HG03175 (cell line): ENCODE measurements at regions not wholly inside any gene's neighbourhood (a gene's known extent, or its start where the extent isn't known, plus 50 kb on each side); places are given as distances from the start of the nearest gene placed in this dataset.

ENCODE experiments used
- ATAC-seq: cut with Tn5 transposase; IDR thresholded peaks from one replicate; pipeline ENCODE4 v1.9.1; 2021; ENCODE audit warnings: mild to moderate bottlenecking, moderate library complexity; ENCODE audit not compliant: unreplicated experiment

GRCh38 chr7:52980129-52980528 is 55.3 kb upstream of the POM121L12 start:
- ATAC-seq: no peak

DNA sequence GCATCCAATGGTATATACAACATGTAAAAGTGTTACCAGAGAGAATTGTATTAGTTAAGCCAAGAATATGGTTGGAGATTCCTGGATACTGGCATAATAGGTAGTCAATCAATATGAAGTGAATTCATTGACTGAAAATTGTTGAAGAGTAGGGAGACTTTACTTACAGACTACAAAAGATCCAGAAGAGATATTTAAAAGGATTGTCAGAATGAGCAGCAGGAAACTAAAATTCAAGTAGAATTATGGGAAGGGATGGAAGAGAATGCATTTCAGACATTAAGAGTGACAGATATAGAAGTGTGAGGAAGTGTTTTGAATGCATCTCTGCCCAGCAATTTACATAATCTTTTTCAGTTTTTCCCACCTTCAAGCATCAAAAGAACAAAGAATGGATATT is 62.3 kb upstream of the POM121L12 start:
- no peak for ATAC-seq

DNA sequence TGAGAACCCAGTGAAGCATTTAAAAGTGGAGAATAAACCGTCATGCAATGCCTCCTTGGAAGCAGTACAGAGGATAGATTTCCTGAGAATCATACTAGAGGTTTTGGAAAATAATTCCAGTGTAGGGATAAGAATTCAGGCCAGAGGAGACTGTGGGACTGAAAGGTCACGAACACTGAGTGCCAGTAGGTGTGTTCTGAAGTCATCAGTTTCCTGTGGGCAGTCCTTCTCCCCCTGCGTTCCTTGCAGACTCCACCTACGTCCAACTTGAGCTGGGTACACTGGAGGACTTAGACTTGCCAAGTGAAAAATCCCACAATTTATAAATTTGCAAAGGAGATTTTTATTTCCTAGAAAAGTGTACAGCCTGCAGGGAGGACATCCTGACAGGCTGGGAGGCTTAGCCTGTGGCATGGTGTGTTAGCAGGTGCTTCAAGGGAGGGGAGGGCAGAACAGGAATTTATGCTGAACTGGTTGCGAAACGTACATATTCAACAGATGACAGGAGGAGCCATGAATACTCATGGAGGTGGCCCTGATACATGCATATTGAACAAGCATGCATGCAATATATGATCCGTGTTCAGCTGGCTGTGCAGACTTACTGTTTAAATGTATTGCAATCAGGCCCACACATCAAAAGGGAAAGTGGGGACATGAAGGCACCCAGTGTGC is 72.9 kb upstream of the POM121L12 start:
- ATAC-seq: no peak

- ATAC-seq: no peak
Observed at GRCh38 chr7:52961084-52961483, 74.3 kb upstream of the POM121L12 start.

DNA sequence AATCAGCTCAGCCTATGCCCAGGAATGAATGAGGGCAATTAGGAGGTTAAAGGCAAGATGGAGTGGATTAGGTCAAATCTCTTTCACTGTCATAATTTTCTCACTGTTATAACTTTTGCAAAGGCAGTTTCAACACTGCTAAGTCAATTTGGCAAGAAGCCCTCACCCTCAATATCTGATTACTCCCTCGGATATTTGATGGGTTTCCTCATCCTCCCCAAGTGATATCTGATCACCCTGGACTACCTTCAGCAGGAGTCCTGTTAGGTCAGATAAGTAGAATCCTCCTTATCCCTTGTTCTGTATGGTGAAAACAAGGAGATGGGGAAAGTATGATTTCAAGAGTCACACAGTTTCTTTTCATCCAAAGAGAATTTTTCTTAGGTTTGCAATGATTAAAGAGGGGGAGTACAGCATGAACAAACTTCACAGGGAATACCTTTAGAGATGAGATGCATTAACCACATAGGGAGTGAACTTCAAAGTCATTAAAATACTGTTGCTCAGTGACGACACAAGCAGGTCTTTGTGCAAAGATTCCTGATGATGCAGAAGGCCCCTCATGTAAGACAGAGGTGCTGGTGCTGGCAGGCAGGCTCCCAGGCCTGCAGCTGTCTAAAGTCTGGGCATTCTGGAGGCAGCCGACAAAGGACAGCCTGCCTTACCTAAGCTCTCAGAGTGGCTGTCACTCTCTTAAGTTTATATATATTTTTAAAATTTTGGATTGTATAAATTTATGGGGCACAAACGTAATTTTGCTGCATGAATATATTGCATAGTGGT is 75.4 kb upstream of the POM121L12 start:
- no peak for ATAC-seq

DNA sequence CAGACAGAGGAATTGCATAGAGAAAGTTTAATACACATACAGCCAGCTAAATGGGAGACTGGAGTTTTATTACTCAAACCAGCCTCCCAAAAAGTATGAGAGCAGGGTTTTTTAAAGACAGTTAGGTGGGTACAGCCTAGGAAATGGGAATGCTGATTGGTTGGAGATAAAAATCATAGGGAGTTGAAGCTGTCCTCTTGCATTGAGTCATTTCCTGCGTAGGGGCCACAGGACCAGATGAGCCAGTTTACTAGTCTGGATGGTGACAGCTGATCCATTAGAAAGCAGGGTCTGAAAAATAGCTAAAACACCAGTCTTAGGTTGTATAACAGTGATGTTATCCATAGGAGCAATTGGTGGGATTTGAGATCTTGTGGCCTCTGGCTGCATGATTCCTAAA is 76.1 kb upstream of the POM121L12 start:
- no peak for ATAC-seq

DNA sequence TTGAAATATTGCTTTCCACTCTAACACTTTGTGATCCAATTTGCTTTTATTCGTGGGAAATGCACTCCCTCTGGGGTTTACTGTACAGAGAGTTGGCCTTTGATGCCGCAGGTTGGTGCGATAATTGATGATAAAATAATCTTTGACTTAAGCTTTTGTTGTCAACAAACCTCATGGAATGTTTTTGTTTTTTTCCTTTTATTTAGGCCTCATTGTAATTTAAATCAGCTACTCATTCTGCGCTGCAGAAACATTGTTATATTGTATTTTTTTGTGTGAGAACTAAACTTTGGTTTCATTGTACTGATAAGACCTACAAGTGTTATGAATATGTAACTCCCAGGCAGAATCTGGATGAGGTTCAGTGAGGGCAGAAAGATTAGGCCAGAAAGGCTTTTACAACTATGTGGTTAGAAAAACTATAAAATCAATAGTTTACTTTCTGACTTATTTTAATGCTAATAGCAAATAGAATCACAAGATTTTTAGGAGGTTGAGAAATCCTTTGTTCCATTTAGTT is 76.8 kb upstream of the POM121L12 start:
- ATAC-seq: no peak

GRCh38 chr7:52956379-52956915 is 79.0 kb upstream of the POM121L12 start:
- no peak for ATAC-seq

DNA sequence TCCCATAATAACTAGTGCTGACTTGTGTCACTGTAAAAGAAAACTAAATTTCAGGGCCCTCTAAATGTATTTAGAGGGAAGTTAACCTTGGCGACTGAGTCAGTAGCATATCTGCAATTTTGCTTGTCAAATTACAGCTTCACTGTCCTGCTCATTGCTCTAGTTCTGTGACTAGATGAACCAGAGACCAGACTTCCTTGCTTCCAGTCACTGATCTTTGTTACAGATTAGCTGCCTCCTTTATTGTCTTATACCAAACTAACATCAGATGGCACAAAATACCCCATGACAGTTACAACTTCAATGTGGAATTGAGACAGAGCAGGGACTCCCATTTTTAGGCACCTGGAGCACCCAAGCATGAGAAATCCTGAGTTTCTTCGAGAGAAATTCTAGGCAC is 79.9 kb upstream of the POM121L12 start:
- no peak for ATAC-seq

DNA sequence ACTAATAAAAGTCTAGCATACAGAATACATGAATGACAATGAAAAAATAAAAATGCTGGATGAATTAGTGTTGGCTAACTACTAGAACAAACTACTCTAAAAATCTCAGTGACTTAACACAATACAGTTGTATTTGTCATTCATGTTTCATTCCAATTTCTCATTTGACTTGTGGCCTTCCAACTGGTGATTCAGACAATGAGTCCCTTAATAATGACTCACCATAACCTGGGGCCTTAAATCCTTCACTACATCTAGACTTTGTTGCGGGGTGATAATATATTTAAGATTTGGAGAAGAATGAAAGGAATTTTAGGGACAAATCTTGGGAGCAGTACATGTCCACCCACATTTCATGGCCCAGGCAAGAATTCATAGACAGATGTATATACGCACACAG is 90.5 kb upstream of the POM121L12 start:
- no peak for ATAC-seq

DNA sequence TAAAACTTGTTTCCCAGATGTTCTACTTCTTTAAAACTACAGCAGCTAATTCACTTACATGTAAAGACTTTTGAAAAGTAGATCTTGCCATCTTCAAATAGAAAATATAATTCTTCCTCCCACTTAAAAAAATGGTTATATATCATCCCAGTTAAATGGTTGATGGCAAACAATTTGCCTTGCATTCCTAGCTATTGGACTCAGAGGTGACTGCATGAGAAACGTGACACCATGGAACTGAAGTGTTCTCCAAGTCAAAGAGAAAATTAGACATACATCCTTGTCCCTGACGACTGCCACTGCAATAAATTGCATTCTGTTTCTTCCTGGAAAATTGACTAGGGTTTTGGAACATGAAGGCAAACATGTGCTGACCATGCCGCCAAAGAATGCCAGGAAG is 95.0 kb upstream of the POM121L12 start:
- no peak for ATAC-seq

- no peak for ATAC-seq
Observed at GRCh38 chr7:52938455-52939133, 96.8 kb upstream of the POM121L12 start.

DNA sequence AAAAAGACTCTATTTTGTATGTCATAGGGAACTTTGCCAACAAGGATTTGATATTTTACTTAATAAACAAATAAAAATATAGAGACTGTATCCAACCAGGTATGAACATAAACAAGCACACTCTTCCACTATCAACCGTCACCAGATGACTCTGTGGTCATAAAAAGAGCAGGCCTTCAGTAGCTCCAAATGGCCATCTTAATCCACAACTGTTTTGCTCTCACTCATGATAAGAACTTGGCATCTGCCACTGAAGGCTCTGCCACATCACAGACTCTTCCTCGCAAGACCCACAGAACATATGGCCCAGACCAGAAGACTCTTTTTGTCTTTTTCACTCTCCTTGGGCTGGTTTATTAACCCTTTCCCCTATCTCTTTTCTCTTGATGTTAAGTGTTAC is 98.7 kb upstream of the POM121L12 start:
- no peak for ATAC-seq

GRCh38 chr7:52928591-52928990 is 106.8 kb upstream of the POM121L12 start:
- no peak for ATAC-seq

DNA sequence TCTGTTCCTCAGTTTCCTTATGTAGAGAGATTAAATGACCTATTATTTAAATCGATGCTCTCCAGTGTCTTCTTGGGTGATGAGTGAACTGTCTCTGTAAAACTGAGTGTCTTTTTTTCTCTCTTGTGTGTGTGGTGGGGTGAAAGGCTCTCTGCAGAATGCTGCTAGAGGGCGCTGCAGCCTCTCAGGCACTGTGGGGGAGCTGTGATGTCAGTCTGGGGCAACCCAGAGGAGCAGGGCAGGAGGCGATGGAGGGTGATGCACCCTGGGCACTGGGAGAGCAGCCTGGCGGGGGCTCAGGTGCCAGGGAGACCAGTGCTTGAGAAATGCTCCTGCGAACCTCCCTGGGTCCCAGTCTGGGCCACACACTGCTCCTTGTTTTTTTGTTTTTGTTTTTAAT is 110.1 kb upstream of the POM121L12 start:
- ATAC-seq: no peak

GRCh38 chr7:52920977-52921376 is 114.5 kb upstream of the POM121L12 start:
- no peak for ATAC-seq

DNA sequence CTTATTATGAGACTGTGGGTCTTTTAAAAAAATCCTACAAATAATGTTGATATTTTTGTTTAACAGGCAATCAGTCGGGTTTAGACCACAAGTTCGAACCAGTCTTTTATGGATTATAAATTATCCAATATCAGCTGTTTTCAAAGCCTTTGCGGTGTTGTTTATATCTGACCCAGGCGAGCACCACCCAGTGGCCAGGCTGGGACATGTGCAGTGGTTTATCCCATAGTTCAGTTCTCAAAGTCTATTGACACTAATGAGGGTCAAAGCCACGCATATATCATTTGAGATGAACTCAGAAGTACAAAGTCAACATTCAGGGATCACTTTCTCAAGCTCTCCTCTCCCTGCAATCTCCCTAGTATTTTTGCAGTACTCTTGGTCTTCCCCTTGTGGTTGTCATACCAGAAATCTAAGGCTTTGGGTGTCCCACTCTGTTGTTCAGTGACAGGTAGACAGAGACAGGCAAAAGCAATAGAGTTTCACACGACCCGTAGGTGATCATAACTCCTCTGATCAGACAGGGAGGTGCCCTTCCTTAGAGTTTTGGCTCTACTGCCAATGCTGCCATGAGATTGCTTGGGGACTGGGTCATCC is 117.4 kb upstream of the POM121L12 start:
- ATAC-seq: no peak

- no peak for ATAC-seq
Observed at GRCh38 chr7:52911795-52912194, 123.6 kb upstream of the POM121L12 start.

GRCh38 chr7:52911326-52911725 is 124.1 kb upstream of the POM121L12 start:
- ATAC-seq: no peak

- ATAC-seq: no peak
Observed at GRCh38 chr7:52909935-52910334, 125.5 kb upstream of the POM121L12 start.

DNA sequence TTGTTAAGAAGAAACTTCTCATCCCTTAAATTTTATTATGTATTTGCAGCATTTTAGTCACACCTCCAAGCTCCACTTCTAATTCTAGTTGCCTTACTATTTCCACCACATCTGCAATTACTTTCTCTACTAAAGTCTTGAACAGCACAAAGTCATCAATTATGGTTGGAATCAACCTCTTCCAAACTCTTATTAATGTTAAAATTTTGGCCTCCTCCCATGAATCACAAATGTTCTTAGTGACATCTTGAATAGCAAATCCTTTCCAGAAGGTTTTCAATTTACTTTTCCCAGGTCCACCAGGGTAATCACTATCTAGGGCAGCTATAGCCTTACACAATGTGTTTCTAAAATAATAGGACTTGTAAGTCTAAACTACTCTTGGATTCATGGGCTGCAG is 126.3 kb upstream of the POM121L12 start:
- ATAC-seq: no peak
